ENCODE measurements at regions not wholly inside any gene's neighbourhood (a gene's known extent, or its start where the extent isn't known, plus 50 kb on each side); places are given as distances from the start of the nearest gene placed in this dataset.

GRCh38 chr1:55468142-55468795 is 253.1 kb upstream of the USP24 start:
- H2AFZ ChIP-seq, result no peak overlapping the region
- H3K27me3 ChIP-seq (replicated peaks; ENCODE audit: insufficient read depth), result no peaks in the 10 kb centered on the region
- no peaks in the 10 kb centered on the region for H3K9me2 ChIP-seq (ENCODE audit: insufficient read depth)
- H3K36me3 ChIP-seq (ENCODE audit: low read depth), result no peaks in the 10 kb centered on the region
- H3K9me3 ChIP-seq (ENCODE audit: low read depth), result no peaks in the 10 kb centered on the region
- H4K20me1 ChIP-seq (ENCODE audit: insufficient read depth), result no peaks in the 10 kb centered on the region
- H3F3A ChIP-seq (ENCODE audit: insufficient read depth), result 0 out of 2 replicates have a peak, but pooled peaks cover 7% of the 10 kb centered on the region
- no peak overlapping the region for H3K4me2 ChIP-seq (ENCODE audit: unreplicated experiment)
- no peak for DNase-seq
- H3K27ac ChIP-seq, result no peak overlapping the region
- WGBS, 2 experiments (ENCODE audit: low coverage in 1 of 2, low lambda C conversion rate in 2 of 2, missing lambda C conversion rate in 2 of 2), result 37 to 40% methylated on average over 7 of the region's 7 CpGs
- TF ChIP-seq EZH2phosphoT487 (IDR thresholded peaks at IDR 0.05; ENCODE audit: insufficient read depth, low read depth), result no peak
- no peak for TF ChIP-seq EZH2 (IDR thresholded peaks at IDR 0.05; ENCODE audit: insufficient read depth, poor library complexity, severe bottlenecking)
- in situ Hi-C loops (cut with MboI), result no loop called here
- peaks cover 10% of the 10 kb centered on the region for H3K4me1 ChIP-seq (ENCODE audit: insufficient read depth)
- no peak overlapping the region for H3K9ac ChIP-seq
- no peak overlapping the region for H3K4me3 ChIP-seq
- H3K79me2 ChIP-seq (ENCODE audit: insufficient read depth), result no peaks in the 10 kb centered on the region

DNA sequence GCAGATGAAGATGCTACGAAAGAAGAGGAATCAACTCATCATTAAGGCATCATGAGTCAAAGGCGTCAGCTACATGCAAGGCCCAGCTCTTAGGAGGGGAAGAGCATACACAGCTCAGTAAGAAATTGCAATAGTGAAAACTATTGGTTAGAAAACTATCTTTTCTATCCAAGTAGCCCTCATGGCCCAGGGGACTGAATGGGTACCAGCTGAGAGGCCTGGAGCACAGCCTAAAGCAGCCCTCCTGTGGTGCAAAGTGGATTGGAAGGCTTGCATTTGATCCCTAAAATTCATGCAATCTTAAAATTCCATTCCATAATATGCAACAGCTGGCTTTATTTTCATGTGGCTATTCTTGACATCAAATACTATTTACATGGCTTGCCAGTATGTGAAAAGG is 251.8 kb upstream of the USP24 start:
- Histone ChIP-seq H3K9me3 (ENCODE audit: low read depth) (no peaks in the 10 kb centered on the region), H3K4me2 (ENCODE audit: unreplicated experiment) (no peak overlapping the region), H3K27me3 (replicated peaks; ENCODE audit: insufficient read depth) (no peaks in the 10 kb centered on the region), H3K36me3 (ENCODE audit: low read depth) (no peaks in the 10 kb centered on the region), H3K27ac (no peak overlapping the region), H3K9me2 (ENCODE audit: insufficient read depth) (no peaks in the 10 kb centered on the region), H3K4me1 (ENCODE audit: insufficient read depth) (no peaks in the 10 kb centered on the region), H4K20me1 (ENCODE audit: insufficient read depth) (no peaks in the 10 kb centered on the region), H3K9ac (no peak overlapping the region), H2AFZ (no peak overlapping the region), H3K79me2 (ENCODE audit: insufficient read depth) (no peaks in the 10 kb centered on the region), H3F3A (ENCODE audit: insufficient read depth) (0 out of 2 replicates have a peak, but pooled peaks cover 7% of the 10 kb centered on the region), H3K4me3 (no peak overlapping the region)
- no peak for TF ChIP-seq EZH2phosphoT487 (IDR thresholded peaks at IDR 0.05; ENCODE audit: insufficient read depth, low read depth)
- no peak for TF ChIP-seq EZH2 (IDR thresholded peaks at IDR 0.05; ENCODE audit: insufficient read depth, poor library complexity, severe bottlenecking)
- in situ Hi-C loops (cut with MboI), result no loop called here
- peak; percentile 44 for DNase-seq
- 36 to 40% methylated on average over 2 of the region's 2 CpGs for WGBS, 2 experiments (ENCODE audit: low coverage in 1 of 2, low lambda C conversion rate in 2 of 2, missing lambda C conversion rate in 2 of 2)

DNA sequence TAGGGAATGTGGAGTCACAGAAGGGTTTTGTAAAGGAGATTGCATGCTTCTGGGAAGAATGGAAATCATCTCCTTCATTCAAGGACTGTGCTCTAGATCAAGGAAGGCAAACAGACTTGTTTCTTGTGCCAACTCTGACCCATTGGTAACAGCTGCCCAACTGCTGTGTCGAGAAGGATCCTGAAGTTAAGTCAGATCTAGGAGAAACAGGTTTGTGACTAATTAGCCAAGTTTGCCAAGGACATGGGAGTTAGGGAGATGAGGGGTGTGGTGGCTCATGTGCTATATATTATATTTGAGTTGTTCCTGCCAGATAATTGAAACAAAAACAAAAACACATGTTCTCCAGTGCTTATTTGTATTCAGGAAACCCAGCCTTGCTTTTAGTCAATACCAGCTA is 251.2 kb upstream of the USP24 start:
- Histone ChIP-seq H3K27me3 (replicated peaks; ENCODE audit: insufficient read depth) (no peaks in the 10 kb centered on the region), H3K9ac (no peak overlapping the region), H3F3A (ENCODE audit: insufficient read depth) (0 out of 2 replicates have a peak, but pooled peaks cover 7% of the 10 kb centered on the region), H3K4me2 (ENCODE audit: unreplicated experiment) (no peak overlapping the region), H3K4me1 (ENCODE audit: insufficient read depth) (no peaks in the 10 kb centered on the region), H3K36me3 (ENCODE audit: low read depth) (no peaks in the 10 kb centered on the region), H3K4me3 (no peak overlapping the region), H3K9me3 (ENCODE audit: low read depth) (no peaks in the 10 kb centered on the region), H2AFZ (no peak overlapping the region), H3K9me2 (ENCODE audit: insufficient read depth) (no peaks in the 10 kb centered on the region), H3K79me2 (ENCODE audit: insufficient read depth) (no peaks in the 10 kb centered on the region), H4K20me1 (ENCODE audit: insufficient read depth) (no peaks in the 10 kb centered on the region), H3K27ac (no peak overlapping the region)
- no peak for TF ChIP-seq EZH2 (IDR thresholded peaks at IDR 0.05; ENCODE audit: insufficient read depth, poor library complexity, severe bottlenecking)
- TF ChIP-seq EZH2phosphoT487 (IDR thresholded peaks at IDR 0.05; ENCODE audit: insufficient read depth, low read depth), result no peak
- 5% methylated on average over 1 of the region's 1 CpG for WGBS, 2 experiments (ENCODE audit: low coverage in 1 of 2, low lambda C conversion rate in 2 of 2, missing lambda C conversion rate in 2 of 2)
- in situ Hi-C loops (cut with MboI), result no loop called here
- DNase-seq, result peak; percentile 51

- Histone ChIP-seq H3K27ac (no peak overlapping the region), H3F3A (ENCODE audit: insufficient read depth) (0 out of 2 replicates have a peak, but pooled peaks cover 7% of the 10 kb centered on the region), H3K9me3 (ENCODE audit: low read depth) (no peaks in the 10 kb centered on the region), H2AFZ (peak overlapping the region; percentile 47; the same call in 1 of the 2 replicates), H3K4me2 (ENCODE audit: unreplicated experiment) (no peak overlapping the region), H3K27me3 (replicated peaks; ENCODE audit: insufficient read depth) (no peaks in the 10 kb centered on the region), H3K9me2 (ENCODE audit: insufficient read depth) (no peaks in the 10 kb centered on the region), H3K4me1 (ENCODE audit: insufficient read depth) (no peaks in the 10 kb centered on the region), H3K4me3 (no peak overlapping the region), H3K36me3 (ENCODE audit: low read depth) (no peaks in the 10 kb centered on the region), H3K9ac (no peak overlapping the region), H4K20me1 (ENCODE audit: insufficient read depth) (no peaks in the 10 kb centered on the region), H3K79me2 (ENCODE audit: insufficient read depth) (no peaks in the 10 kb centered on the region)
- TF ChIP-seq EZH2 (IDR thresholded peaks at IDR 0.05; ENCODE audit: insufficient read depth, poor library complexity, severe bottlenecking) (no peak), EZH2phosphoT487 (IDR thresholded peaks at IDR 0.05; ENCODE audit: insufficient read depth, low read depth) (no peak)
- WGBS, 2 experiments (ENCODE audit: low coverage in 1 of 2, low lambda C conversion rate in 2 of 2, missing lambda C conversion rate in 2 of 2), result 61 to 87% methylated on average over 1 of the region's 1 CpG
- in situ Hi-C loops (cut with MboI), result no loop called here
- DNase-seq, result no peak
These were observed 249.4 kb upstream of the USP24 start for GRCh38 chr1:55464550-55464949.
